Stomach (tissue), 4 donors: ENCODE measurements at regions not wholly inside any gene's neighbourhood (a gene's known extent, or its start where the extent isn't known, plus 50 kb on each side); places are given as distances from the start of the nearest gene placed in this dataset.

Source experiments
- EP300 ChIP-seq: sonication (generic); formaldehyde crosslinking; IDR thresholded peaks from one replicate; pipeline ENCODE4 v1.6.1; 2017; ENCODE audit warnings: antibody characterized with exemption
- TF ChIP-seq, protein P1 (sequence below), 7 experiments: fragments of 450-650 bp in 4 of 7; fragments of 200-600 bp in 3 of 7; sonication (generic) in 3 of 7; IDR thresholded peaks; one replicate each; pipeline ENCODE4 v1.5.1; 2016 to 2019; ENCODE audit warnings: antibody characterized with exemption in 7 of 7, control low read depth in 2 of 7, mild to moderate bottlenecking in 1 of 7

DNA sequence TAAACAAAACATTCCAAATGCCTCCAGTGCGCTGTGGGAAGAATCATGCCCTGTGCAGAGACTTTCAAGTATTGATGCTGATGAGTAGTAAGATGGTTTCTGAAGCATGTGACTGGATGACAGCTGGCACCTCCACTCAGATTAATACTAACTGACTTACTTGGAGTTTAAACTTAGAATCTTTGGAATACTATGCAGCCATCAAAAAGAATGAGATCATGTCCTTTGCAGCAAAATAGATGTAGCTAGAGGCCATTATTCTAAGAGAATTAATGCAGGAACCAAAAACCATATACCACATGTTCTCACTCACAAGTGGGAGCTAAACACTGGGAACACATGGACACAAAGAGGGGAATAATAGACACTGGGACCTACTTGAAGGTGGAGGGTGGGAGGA, 73.8 kb upstream of the CHCHD3 start:
- no peak for TF ChIP-seq EP300
- TF ChIP-seq, protein P1, sequence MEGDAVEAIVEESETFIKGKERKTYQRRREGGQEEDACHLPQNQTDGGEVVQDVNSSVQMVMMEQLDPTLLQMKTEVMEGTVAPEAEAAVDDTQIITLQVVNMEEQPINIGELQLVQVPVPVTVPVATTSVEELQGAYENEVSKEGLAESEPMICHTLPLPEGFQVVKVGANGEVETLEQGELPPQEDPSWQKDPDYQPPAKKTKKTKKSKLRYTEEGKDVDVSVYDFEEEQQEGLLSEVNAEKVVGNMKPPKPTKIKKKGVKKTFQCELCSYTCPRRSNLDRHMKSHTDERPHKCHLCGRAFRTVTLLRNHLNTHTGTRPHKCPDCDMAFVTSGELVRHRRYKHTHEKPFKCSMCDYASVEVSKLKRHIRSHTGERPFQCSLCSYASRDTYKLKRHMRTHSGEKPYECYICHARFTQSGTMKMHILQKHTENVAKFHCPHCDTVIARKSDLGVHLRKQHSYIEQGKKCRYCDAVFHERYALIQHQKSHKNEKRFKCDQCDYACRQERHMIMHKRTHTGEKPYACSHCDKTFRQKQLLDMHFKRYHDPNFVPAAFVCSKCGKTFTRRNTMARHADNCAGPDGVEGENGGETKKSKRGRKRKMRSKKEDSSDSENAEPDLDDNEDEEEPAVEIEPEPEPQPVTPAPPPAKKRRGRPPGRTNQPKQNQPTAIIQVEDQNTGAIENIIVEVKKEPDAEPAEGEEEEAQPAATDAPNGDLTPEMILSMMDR (IDR thresholded peaks at IDR 0.05) = no peak
